ENCODE measurements at regions not wholly inside any gene's neighbourhood (a gene's known extent, or its start where the extent isn't known, plus 50 kb on each side); places are given as distances from the start of the nearest gene placed in this dataset.

DNA sequence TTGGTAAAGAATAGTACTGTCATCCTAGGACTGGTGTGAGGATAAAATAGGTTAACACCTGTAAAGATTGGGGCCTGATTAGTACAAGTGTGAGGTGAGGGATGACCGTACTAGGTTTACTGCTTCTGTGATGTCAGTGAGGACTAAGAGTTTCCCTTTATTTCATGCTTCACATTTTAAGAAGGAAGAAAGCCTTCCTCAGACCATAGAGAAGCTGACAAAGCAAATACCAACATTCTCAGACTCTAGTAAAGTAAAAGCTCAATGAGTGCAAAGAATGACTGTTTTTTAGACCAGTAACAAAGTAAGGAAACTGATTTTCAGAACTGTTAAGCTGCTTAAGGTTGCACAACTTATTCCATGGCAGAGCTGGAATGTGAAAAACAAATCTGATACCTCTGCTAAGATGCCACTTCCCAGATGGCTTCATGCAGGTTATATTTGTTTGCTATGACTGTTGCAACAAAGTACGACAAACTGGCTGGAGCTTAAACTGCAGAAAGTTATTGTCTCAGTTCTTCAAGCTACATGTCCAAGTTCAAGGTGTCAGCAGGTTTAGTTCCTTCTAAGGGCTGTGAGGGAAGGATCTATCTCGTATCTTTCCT is 354.9 kb downstream of the RSL24D1 start:
- H3K27ac ChIP-seq: no peak overlapping the region
- H3K36me3 ChIP-seq: no peaks in the 10 kb centered on the region
- H3K27me3 Mint-ChIP-seq (ENCODE audit: insufficient read depth, low read depth): no peaks in the 10 kb centered on the region
- no peak overlapping the region for H2AFZ ChIP-seq (replicated peaks)
- H3K9me3 Mint-ChIP-seq: no peaks in the 10 kb centered on the region
- H3K9me3 ChIP-seq (ENCODE audit: low read depth): peaks cover 29% of the 10 kb centered on the region
- no peak overlapping the region for H3K4me3 Mint-ChIP-seq
- no peaks in the 10 kb centered on the region for H3K79me2 ChIP-seq (ENCODE audit: low read depth)
- no peaks in the 10 kb centered on the region for H4K20me1 ChIP-seq (ENCODE audit: low read depth)
- H3K4me1 Mint-ChIP-seq: no peaks in the 10 kb centered on the region
- no peak overlapping the region for H3K4me2 ChIP-seq
- TF ChIP-seq EZH2 (IDR thresholded peaks at IDR 0.05) (no peak), EZH2phosphoT487 (IDR thresholded peaks at IDR 0.05) (no peak)
- TF ChIP-seq, protein P1, sequence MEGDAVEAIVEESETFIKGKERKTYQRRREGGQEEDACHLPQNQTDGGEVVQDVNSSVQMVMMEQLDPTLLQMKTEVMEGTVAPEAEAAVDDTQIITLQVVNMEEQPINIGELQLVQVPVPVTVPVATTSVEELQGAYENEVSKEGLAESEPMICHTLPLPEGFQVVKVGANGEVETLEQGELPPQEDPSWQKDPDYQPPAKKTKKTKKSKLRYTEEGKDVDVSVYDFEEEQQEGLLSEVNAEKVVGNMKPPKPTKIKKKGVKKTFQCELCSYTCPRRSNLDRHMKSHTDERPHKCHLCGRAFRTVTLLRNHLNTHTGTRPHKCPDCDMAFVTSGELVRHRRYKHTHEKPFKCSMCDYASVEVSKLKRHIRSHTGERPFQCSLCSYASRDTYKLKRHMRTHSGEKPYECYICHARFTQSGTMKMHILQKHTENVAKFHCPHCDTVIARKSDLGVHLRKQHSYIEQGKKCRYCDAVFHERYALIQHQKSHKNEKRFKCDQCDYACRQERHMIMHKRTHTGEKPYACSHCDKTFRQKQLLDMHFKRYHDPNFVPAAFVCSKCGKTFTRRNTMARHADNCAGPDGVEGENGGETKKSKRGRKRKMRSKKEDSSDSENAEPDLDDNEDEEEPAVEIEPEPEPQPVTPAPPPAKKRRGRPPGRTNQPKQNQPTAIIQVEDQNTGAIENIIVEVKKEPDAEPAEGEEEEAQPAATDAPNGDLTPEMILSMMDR (IDR thresholded peaks at IDR 0.05): no peak
- no peaks in the 10 kb centered on the region for H3K27me3 ChIP-seq
- H3K27ac Mint-ChIP-seq: no peak overlapping the region
- DNase-seq (ENCODE audit: low spot score): no peak
- H3F3A ChIP-seq (ENCODE audit: low read depth): no peaks in the 10 kb centered on the region
- H3K4me1 ChIP-seq: no peaks in the 10 kb centered on the region
- no peaks in the 10 kb centered on the region for H3K36me3 Mint-ChIP-seq
- no peak overlapping the region for H3K4me3 ChIP-seq
- H3K9ac ChIP-seq: no peak overlapping the region

DNA sequence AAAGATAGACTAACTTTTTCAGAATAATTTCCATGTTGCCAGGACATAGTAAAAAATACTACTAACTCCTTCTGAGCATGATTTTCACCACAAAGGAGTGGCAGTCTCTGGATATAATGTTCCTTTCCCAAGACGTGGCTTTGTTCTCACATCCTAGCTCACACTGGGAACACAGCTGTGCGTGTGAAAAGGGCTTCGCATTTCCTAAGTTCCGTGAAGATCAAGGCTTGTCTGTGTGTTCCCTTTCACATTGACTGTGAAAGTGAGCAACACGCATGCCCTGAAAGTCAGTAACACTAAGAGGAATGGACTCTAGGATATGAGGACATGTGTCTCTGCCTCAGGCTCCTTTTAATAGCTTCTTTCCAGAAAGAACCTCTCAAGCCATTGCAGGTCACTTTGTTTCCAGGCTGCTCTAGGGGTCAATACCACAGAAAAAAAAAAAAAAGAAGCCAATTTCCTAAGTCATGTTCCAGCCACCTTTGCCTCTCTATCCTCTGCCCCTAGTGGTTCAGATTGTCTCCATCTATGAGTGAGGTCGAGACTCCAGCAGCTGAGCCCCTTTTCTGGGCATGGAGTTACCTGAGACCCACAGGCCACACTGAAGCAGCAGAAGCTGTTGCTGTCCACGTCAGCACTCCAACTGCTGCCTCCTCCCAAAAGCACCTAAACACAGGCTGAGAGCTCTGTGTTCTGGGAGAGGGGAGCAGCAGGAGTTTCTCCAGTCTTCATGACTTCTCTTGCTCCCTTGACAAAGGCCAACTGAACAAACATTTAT is 355.9 kb downstream of the RSL24D1 start:
- Histone ChIP-seq H2AFZ (replicated peaks) (no peak overlapping the region), H3K27ac (no peak overlapping the region), H3K79me2 (ENCODE audit: low read depth) (no peaks in the 10 kb centered on the region), H3K4me2 (no peak overlapping the region), H3K36me3 (no peaks in the 10 kb centered on the region), H3K4me1 (no peaks in the 10 kb centered on the region), H3K4me3 (no peak overlapping the region), H3F3A (ENCODE audit: low read depth) (no peaks in the 10 kb centered on the region), H4K20me1 (ENCODE audit: low read depth) (no peaks in the 10 kb centered on the region), H3K27me3 (no peaks in the 10 kb centered on the region), H3K9ac (no peak overlapping the region), H3K9me3 (ENCODE audit: low read depth) (peaks cover 32% of the 10 kb centered on the region)
- Mint-ChIP-seq H3K27ac (no peak overlapping the region), H3K4me3 (no peak overlapping the region), H3K36me3 (no peaks in the 10 kb centered on the region), H3K9me3 (no peaks in the 10 kb centered on the region), H3K27me3 (ENCODE audit: insufficient read depth, low read depth) (no peaks in the 10 kb centered on the region), H3K4me1 (no peaks in the 10 kb centered on the region)
- no peak for DNase-seq (ENCODE audit: low spot score)
- no peak for TF ChIP-seq EZH2 (IDR thresholded peaks at IDR 0.05)

DNA sequence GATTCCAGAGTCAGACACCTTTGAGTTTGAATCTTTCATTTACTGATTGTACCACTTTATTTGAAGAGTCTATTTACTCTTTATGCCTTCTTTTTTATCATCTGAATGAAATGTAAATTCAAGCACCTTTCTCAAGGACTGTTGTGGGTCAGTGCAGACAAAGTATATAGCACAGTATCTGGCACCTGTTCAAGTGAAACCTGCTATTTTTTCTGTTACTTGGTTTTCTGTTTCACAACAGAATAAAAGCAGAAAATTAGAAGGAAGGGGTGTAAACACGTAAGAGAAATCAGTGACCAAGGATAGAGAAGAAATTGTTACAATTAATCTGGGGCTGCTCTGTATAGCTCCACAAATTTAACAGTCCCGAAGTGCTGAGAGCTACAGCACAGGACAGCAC is 357.4 kb downstream of the RSL24D1 start:
- peaks cover 32% of the 10 kb centered on the region for H3K9me3 ChIP-seq (ENCODE audit: low read depth)
- no peak for DNase-seq (ENCODE audit: low spot score)
- no peak overlapping the region for H2AFZ ChIP-seq (replicated peaks)
- H3K9ac ChIP-seq: no peak overlapping the region
- H3K4me2 ChIP-seq: no peak overlapping the region
- H3K4me3 Mint-ChIP-seq: no peak overlapping the region
- no peaks in the 10 kb centered on the region for H3K36me3 ChIP-seq
- H3K4me3 ChIP-seq: no peak overlapping the region
- H3K27ac Mint-ChIP-seq: no peak overlapping the region
- H3K4me1 Mint-ChIP-seq: no peaks in the 10 kb centered on the region
- H3K27me3 Mint-ChIP-seq (ENCODE audit: insufficient read depth, low read depth): no peaks in the 10 kb centered on the region
- H3K36me3 Mint-ChIP-seq: no peaks in the 10 kb centered on the region
- no peaks in the 10 kb centered on the region for H3F3A ChIP-seq (ENCODE audit: low read depth)
- no peaks in the 10 kb centered on the region for H3K9me3 Mint-ChIP-seq
- TF ChIP-seq, protein P1 (IDR thresholded peaks at IDR 0.05): no peak
- TF ChIP-seq EZH2 (IDR thresholded peaks at IDR 0.05) (no peak), EZH2phosphoT487 (IDR thresholded peaks at IDR 0.05) (no peak)
- no peaks in the 10 kb centered on the region for H3K27me3 ChIP-seq
- no peak overlapping the region for H3K27ac ChIP-seq
- H3K4me1 ChIP-seq: no peaks in the 10 kb centered on the region
- H3K79me2 ChIP-seq (ENCODE audit: low read depth): no peaks in the 10 kb centered on the region
- H4K20me1 ChIP-seq (ENCODE audit: low read depth): no peaks in the 10 kb centered on the region
